Ectodermal cell (in vitro differentiated cells): ENCODE measurements at regions not wholly inside any gene's neighbourhood (a gene's known extent, or its start where the extent isn't known, plus 50 kb on each side); places are given as distances from the start of the nearest gene placed in this dataset.

Experiments
- H3K27ac ChIP-seq: 2 replicates; pipeline ENCODE4 v1.7.0; 2013; ENCODE audit warnings: mild to moderate bottlenecking, low read depth, low read length; ENCODE audit not compliant: insufficient read depth, poor library complexity, severe bottlenecking
- H3K27me3 ChIP-seq: 2 replicates; pipeline ENCODE4 v1.7.0; 2013; ENCODE audit warnings: mild to moderate bottlenecking, low read length; ENCODE audit not compliant: insufficient read depth, control insufficient read depth, poor library complexity, severe bottlenecking
- H3K36me3 ChIP-seq: one replicate; pipeline ENCODE4 v1.7.0; 2013; ENCODE audit warnings: low read length; ENCODE audit not compliant: control insufficient read depth, insufficient read depth
- H3K4me1 ChIP-seq: one replicate; pipeline ENCODE4 v1.7.0; 2013; ENCODE audit warnings: low read length; ENCODE audit not compliant: control insufficient read depth, insufficient read depth
- H3K4me3 ChIP-seq: 2 replicates; pipeline ENCODE4 v1.7.0; 2013; ENCODE audit warnings: low read depth, low read length, control low read depth; ENCODE audit not compliant: insufficient read depth
- H3K9me3 ChIP-seq: 2 replicates; pipeline ENCODE4 v1.7.0; 2013; ENCODE audit warnings: mild to moderate bottlenecking, low read length, moderate library complexity; ENCODE audit not compliant: control insufficient read depth
- WGBS, 2 experiments: methylation state at CpG; one replicate each; pipeline ENCODE4 v1.1.7; 2013; ENCODE audit warnings: missing lambda C conversion rate in 2 of 2; 5-methylcytosine and 5-hydroxymethylcytosine counted together

- Histone ChIP-seq H3K27ac (no peak overlapping the region), H3K36me3 (no peaks in the 10 kb centered on the region), H3K4me3 (no peak overlapping the region), H3K4me1 (no peaks in the 10 kb centered on the region), H3K9me3 (no peaks in the 10 kb centered on the region), H3K27me3 (no peaks in the 10 kb centered on the region)
- WGBS, 2 experiments = 85 to 98% methylated on average over 1 of the region's 1 CpG
Observed at GRCh38 chr10:121049923-121050322, 198.8 kb downstream of the WDR11 start.

GRCh38 chr10:121051171-121051570 lies 200.0 kb downstream of the WDR11 start:
- no peaks in the 10 kb centered on the region for H3K9me3 ChIP-seq
- no peaks in the 10 kb centered on the region for H3K4me1 ChIP-seq
- H3K27ac ChIP-seq = no peak overlapping the region
- 95 to 97% methylated on average over 3 of the region's 3 CpGs for WGBS, 2 experiments
- no peaks in the 10 kb centered on the region for H3K27me3 ChIP-seq
- H3K36me3 ChIP-seq = no peaks in the 10 kb centered on the region
- no peak overlapping the region for H3K4me3 ChIP-seq

DNA sequence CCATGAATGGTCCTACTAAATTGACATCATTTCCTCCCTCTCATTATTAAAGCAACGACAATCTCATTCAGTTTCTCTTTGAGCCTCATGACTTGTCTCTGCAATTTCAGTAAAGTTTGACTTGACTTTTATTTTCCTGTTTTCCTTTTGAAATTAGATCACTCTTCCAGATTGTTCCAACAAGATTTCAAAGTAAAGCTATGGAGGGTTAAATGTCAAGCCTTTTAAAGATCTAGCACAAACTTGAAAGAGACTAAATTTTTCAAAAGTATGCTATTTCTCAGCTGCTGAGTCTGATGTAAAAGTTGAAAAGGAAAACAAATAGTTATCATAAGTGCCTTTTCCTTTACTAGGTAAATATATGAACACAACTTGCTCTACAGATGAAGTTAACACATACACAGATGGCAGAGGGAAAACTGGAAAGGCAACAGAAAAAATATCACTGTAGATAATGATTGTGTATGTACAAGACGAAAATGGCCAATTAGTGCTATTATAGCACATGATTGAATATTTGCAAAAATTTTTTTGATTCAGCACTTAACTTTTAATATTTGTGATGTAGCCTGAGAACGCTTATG lies 200.6 kb downstream of the WDR11 start:
- WGBS, 2 experiments = 89 to 90% methylated on average over 2 of the region's 3 CpGs
- no peaks in the 10 kb centered on the region for H3K36me3 ChIP-seq
- no peaks in the 10 kb centered on the region for H3K27me3 ChIP-seq
- no peak overlapping the region for H3K4me3 ChIP-seq
- H3K4me1 ChIP-seq = no peaks in the 10 kb centered on the region
- H3K9me3 ChIP-seq = no peaks in the 10 kb centered on the region
- no peak overlapping the region for H3K27ac ChIP-seq

DNA sequence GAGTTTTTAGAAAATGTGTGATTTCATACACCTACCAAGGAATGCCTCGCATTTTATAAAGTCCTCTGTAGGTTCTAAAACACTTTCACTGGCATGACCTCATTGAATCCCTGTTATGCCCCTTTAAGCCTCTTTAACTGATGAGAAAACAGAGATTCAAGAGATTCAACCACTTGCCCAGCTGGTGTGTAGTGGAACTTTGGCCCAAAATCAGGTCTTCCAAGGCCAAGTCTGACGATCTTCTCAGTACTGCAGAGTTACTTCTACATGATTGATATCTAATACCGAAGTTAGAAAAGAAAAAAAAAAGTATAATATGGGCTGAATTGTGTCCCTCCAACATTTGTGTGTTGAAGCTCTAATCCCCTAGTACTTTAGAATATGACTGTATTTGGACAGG lies 202.0 kb downstream of the WDR11 start:
- no peaks in the 10 kb centered on the region for H3K36me3 ChIP-seq
- H3K27ac ChIP-seq = no peak overlapping the region
- H3K9me3 ChIP-seq = no peaks in the 10 kb centered on the region
- H3K4me1 ChIP-seq = no peaks in the 10 kb centered on the region
- WGBS, 2 experiments = 91 to 98% methylated on average over 3 of the region's 3 CpGs
- no peaks in the 10 kb centered on the region for H3K27me3 ChIP-seq
- no peak overlapping the region for H3K4me3 ChIP-seq

- H3K36me3 ChIP-seq = no peaks in the 10 kb centered on the region
- no peak overlapping the region for H3K4me3 ChIP-seq
- no peaks in the 10 kb centered on the region for H3K4me1 ChIP-seq
- no peaks in the 10 kb centered on the region for H3K9me3 ChIP-seq
- WGBS, 2 experiments = 87 to 93% methylated on average over 4 of the region's 5 CpGs
- H3K27me3 ChIP-seq = no peaks in the 10 kb centered on the region
- no peak overlapping the region for H3K27ac ChIP-seq
Observed at GRCh38 chr10:121054874-121055273, 203.7 kb downstream of the WDR11 start.

- H3K36me3 ChIP-seq = no peaks in the 10 kb centered on the region
- no peak overlapping the region for H3K27ac ChIP-seq
- no peaks in the 10 kb centered on the region for H3K27me3 ChIP-seq
- WGBS, 2 experiments = 94 to 100% methylated on average over 4 of the region's 4 CpGs
- no peaks in the 10 kb centered on the region for H3K9me3 ChIP-seq
- H3K4me3 ChIP-seq = no peak overlapping the region
- no peaks in the 10 kb centered on the region for H3K4me1 ChIP-seq
Observed at GRCh38 chr10:121057269-121057668, 206.1 kb downstream of the WDR11 start.

DNA sequence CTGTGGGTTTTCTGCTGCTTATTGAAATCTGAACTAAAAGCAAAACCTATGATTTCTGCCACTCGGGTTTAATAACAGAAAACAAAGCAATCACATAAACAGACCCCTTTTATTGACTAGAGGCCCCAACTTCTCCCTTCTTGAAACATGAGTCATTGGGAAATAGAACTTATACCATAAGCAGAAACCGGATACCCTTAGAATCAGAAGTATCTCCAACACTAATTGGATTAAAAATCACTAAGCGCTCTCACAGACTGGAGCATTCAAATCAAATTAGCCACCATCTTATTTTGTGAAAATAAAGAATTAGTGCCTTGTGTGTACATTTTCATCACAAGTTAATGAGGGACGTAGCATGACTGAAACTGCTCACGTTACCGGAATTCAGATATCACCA lies 206.9 kb downstream of the WDR11 start:
- no peak overlapping the region for H3K4me3 ChIP-seq
- no peaks in the 10 kb centered on the region for H3K4me1 ChIP-seq
- 86 to 98% methylated on average over 6 of the region's 6 CpGs for WGBS, 2 experiments
- H3K9me3 ChIP-seq = no peaks in the 10 kb centered on the region
- no peak overlapping the region for H3K27ac ChIP-seq
- no peaks in the 10 kb centered on the region for H3K36me3 ChIP-seq
- no peaks in the 10 kb centered on the region for H3K27me3 ChIP-seq

DNA sequence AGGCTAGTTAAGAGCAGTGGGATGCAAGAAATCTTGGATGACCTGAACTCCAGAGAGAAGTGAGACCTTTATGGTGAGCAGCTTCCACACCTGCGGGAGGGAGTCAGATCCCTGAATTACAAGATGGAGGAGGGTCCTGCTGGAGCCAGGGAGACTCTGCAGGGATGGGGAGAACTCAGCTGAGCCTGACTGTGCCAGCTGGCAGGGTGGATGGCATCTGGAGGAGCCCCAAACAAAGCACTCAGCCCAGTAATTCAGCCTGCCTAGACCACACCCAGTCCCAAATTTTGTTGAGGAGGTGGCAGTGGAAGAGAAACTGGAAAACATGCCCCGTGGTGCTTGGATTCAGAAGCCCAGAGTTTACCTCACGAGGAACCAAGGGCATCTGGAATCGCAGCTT lies 208.2 kb downstream of the WDR11 start:
- H3K36me3 ChIP-seq = no peaks in the 10 kb centered on the region
- no peaks in the 10 kb centered on the region for H3K4me1 ChIP-seq
- no peak overlapping the region for H3K4me3 ChIP-seq
- H3K27ac ChIP-seq = no peak overlapping the region
- H3K9me3 ChIP-seq = no peaks in the 10 kb centered on the region
- H3K27me3 ChIP-seq = no peaks in the 10 kb centered on the region
- WGBS, 2 experiments = 84 to 86% methylated on average over 4 of the region's 4 CpGs

- Histone ChIP-seq H3K4me1 (no peaks in the 10 kb centered on the region), H3K27me3 (no peaks in the 10 kb centered on the region), H3K4me3 (no peak overlapping the region), H3K9me3 (no peaks in the 10 kb centered on the region), H3K27ac (no peak overlapping the region), H3K36me3 (no peaks in the 10 kb centered on the region)
- 86 to 93% methylated on average over 3 of the region's 3 CpGs for WGBS, 2 experiments
Observed at GRCh38 chr10:121062115-121062514, 211.0 kb downstream of the WDR11 start.

- Histone ChIP-seq H3K4me1 (no peaks in the 10 kb centered on the region), H3K4me3 (no peak overlapping the region), H3K27me3 (no peaks in the 10 kb centered on the region), H3K27ac (no peak overlapping the region), H3K36me3 (no peaks in the 10 kb centered on the region), H3K9me3 (no peaks in the 10 kb centered on the region)
- 75 to 81% methylated on average over 8 of the region's 8 CpGs for WGBS, 2 experiments
Observed at GRCh38 chr10:121063744-121064143, 212.6 kb downstream of the WDR11 start.

GRCh38 chr10:121064491-121064890 lies 213.3 kb downstream of the WDR11 start:
- Histone ChIP-seq H3K9me3 (no peaks in the 10 kb centered on the region), H3K36me3 (no peaks in the 10 kb centered on the region), H3K27ac (no peak overlapping the region), H3K4me1 (no peaks in the 10 kb centered on the region), H3K27me3 (no peaks in the 10 kb centered on the region), H3K4me3 (no peak overlapping the region)
